Upper lobe of right lung (tissue), 1 donor: ENCODE measurements at regions not wholly inside any gene's neighbourhood (a gene's known extent, or its start where the extent isn't known, plus 50 kb on each side); places are given as distances from the start of the nearest gene placed in this dataset.

Experiments
- ATAC-seq: fragments of 200-7000 bp; cut with Tn5 transposase; one replicate; pipeline ENCODE4 v1.9.1; 2020; ENCODE audit warnings: mild to moderate bottlenecking, moderate library complexity
- DNase-seq: peaks from one replicate; pipeline ENCODE4 v3.0.0-alpha.2; 2020
- H3K27ac ChIP-seq: fragments of 200-600 bp; one replicate; pipeline ENCODE4 v1.8.0; 2022
- H3K27me3 ChIP-seq: fragments of 200-600 bp; one replicate; pipeline ENCODE4 v1.8.0; 2022; ENCODE audit warnings: mild to moderate bottlenecking
- H3K36me3 ChIP-seq: fragments of 200-600 bp; one replicate; pipeline ENCODE4 v1.8.0; 2022
- H3K4me1 ChIP-seq: fragments of 200-600 bp; one replicate; pipeline ENCODE4 v1.8.0; 2022
- H3K4me3 ChIP-seq: fragments of 200-600 bp; one replicate; pipeline ENCODE4 v1.8.0; 2022; ENCODE audit warnings: mild to moderate bottlenecking
- H3K9me3 ChIP-seq: fragments of 200-600 bp; one replicate; pipeline ENCODE4 v1.8.0; 2022
- CTCF ChIP-seq: fragments of 200-600 bp; IDR thresholded peaks from one replicate; pipeline ENCODE4 v1.8.0; 2022; ENCODE audit warnings: antibody characterized with exemption
- intact Hi-C: fragments of 100-400 bp; cut with DNase I; formaldehyde crosslinking; loops from one replicate; pipeline ENCODE4 v1.11.0; 2022
- donor health status: DM: no; HTN: yes; CAD: no; lungs with severe emphysema.

GRCh38 chr3:34742151-34742550 is 897.2 kb upstream of the ARPP21 start:
- Histone ChIP-seq H3K27me3 (no peaks in the 10 kb centered on the region), H3K36me3 (no peaks in the 10 kb centered on the region), H3K27ac (no peak overlapping the region), H3K4me1 (no peaks in the 10 kb centered on the region), H3K9me3 (no peaks in the 10 kb centered on the region), H3K4me3 (no peak overlapping the region)
- no peak for ATAC-seq
- DNase-seq: no peak
- no peak for TF ChIP-seq CTCF
- intact Hi-C loops: no loop called here

GRCh38 chr3:34758630-34759261 is 880.6 kb upstream of the ARPP21 start:
- no peak overlapping the region for H3K27ac ChIP-seq
- no peaks in the 10 kb centered on the region for H3K9me3 ChIP-seq
- H3K36me3 ChIP-seq: no peaks in the 10 kb centered on the region
- ATAC-seq (no peak), DNase-seq (no peak)
- no peaks in the 10 kb centered on the region for H3K4me1 ChIP-seq
- no peak overlapping the region for H3K4me3 ChIP-seq
- no peak for TF ChIP-seq CTCF
- intact Hi-C loops: no loop called here
- no peaks in the 10 kb centered on the region for H3K27me3 ChIP-seq

GRCh38 chr3:34777386-34777785 is 861.9 kb upstream of the ARPP21 start:
- no peak for DNase-seq
- TF ChIP-seq CTCF: no peak
- intact Hi-C loops: no loop called here
- H3K4me1 ChIP-seq: no peaks in the 10 kb centered on the region
- H3K27me3 ChIP-seq: no peaks in the 10 kb centered on the region
- H3K27ac ChIP-seq: no peak overlapping the region
- no peak overlapping the region for H3K4me3 ChIP-seq
- ATAC-seq: no peak
- H3K36me3 ChIP-seq: no peaks in the 10 kb centered on the region
- no peaks in the 10 kb centered on the region for H3K9me3 ChIP-seq

- Histone ChIP-seq H3K9me3 (no peaks in the 10 kb centered on the region), H3K36me3 (no peaks in the 10 kb centered on the region), H3K27me3 (no peaks in the 10 kb centered on the region), H3K4me1 (no peaks in the 10 kb centered on the region), H3K4me3 (no peak overlapping the region), H3K27ac (no peak overlapping the region)
- DNase-seq (no peak), ATAC-seq (no peak)
- intact Hi-C loops: no loop called here
- TF ChIP-seq CTCF: no peak
Measured at GRCh38 chr3:34779092-34779491, 860.2 kb upstream of the ARPP21 start.

GRCh38 chr3:34780294-34780693 is 859.0 kb upstream of the ARPP21 start:
- H3K27ac ChIP-seq: no peak overlapping the region
- DNase-seq: no peak
- H3K9me3 ChIP-seq: no peaks in the 10 kb centered on the region
- no peaks in the 10 kb centered on the region for H3K4me1 ChIP-seq
- intact Hi-C loops: no loop called here
- no peak for TF ChIP-seq CTCF
- no peak for ATAC-seq
- H3K4me3 ChIP-seq: no peak overlapping the region
- H3K27me3 ChIP-seq: no peaks in the 10 kb centered on the region
- H3K36me3 ChIP-seq: no peaks in the 10 kb centered on the region

GRCh38 chr3:34780973-34781372 is 858.4 kb upstream of the ARPP21 start:
- intact Hi-C loops: no loop called here
- Histone ChIP-seq H3K4me1 (no peaks in the 10 kb centered on the region), H3K36me3 (no peaks in the 10 kb centered on the region), H3K9me3 (no peaks in the 10 kb centered on the region), H3K27ac (no peak overlapping the region), H3K27me3 (no peaks in the 10 kb centered on the region), H3K4me3 (no peak overlapping the region)
- DNase-seq: no peak
- TF ChIP-seq CTCF: no peak
- ATAC-seq: no peak
